PC-9 (cell line): ENCODE measurements at regions not wholly inside any gene's neighbourhood (a gene's known extent, or its start where the extent isn't known, plus 50 kb on each side); places are given as distances from the start of the nearest gene placed in this dataset.

Experiments used
- BruUV-seq: library from RNA; stranded (reverse); fragments of 400-500 nt; replicated peaks from 2 replicates; lab custom pipeline; 2021; lab: Mats Ljungman, UMichigan
- CTCF ChIA-PET: fragments of 300-600 bp; sonication (Branson Sonifier 250); formaldehyde crosslinking; loops from one replicate; lab custom pipeline; 2022; ENCODE audit warnings: antibody characterized with exemption; lab: Charles Lee
- POLR2A ChIA-PET: fragments of 300-600 bp; sonication (Branson Sonifier 250); formaldehyde crosslinking; loops from one replicate; lab custom pipeline; 2022; ENCODE audit warnings: antibody characterized with exemption; ENCODE audit not compliant: unreplicated experiment; lab: Charles Lee
- DNase-seq, 2 experiments: peaks; one replicate each; pipeline versions ENCODE4 v3.0.0 to v3.0.0-alpha.2; 2015 to 2022; ENCODE audit warnings: mixed read lengths in 1 of 2
- H2AFZ ChIP-seq: fragments of 200-600 bp; sonication (generic); 2 replicates; pipeline ENCODE4 v1.8.1; 2017; ENCODE audit warnings: antibody characterized with exemption
- H3F3A ChIP-seq: fragments of 200-600 bp; sonication (generic); 2 replicates; pipeline ENCODE4 v1.8.1; 2017; ENCODE audit warnings: antibody characterized with exemption, mild to moderate bottlenecking, low read depth; ENCODE audit not compliant: insufficient read depth
- H3K27ac ChIP-seq: fragments of 200-600 bp; sonication (generic); 2 replicates; pipeline ENCODE4 v1.6.1; 2016; ENCODE audit warnings: mixed run types
- H3K27me3 ChIP-seq: fragments of 200-600 bp; sonication (generic); 2 replicates; pipeline ENCODE4 v1.6.1; 2016; ENCODE audit warnings: low read depth, mixed run types; ENCODE audit not compliant: insufficient read depth
- H3K36me3 ChIP-seq: fragments of 200-600 bp; sonication (generic); 2 replicates; pipeline ENCODE4 v1.6.1; 2016; ENCODE audit warnings: low read depth, mixed run types
- H3K4me1 ChIP-seq: fragments of 200-600 bp; sonication (generic); replicated peaks from 2 replicates; pipeline ENCODE4 v1.6.1; 2016; ENCODE audit warnings: mixed run types; ENCODE audit not compliant: insufficient read depth
- H3K4me2 ChIP-seq: fragments of 200-600 bp; sonication (generic); 2 replicates; pipeline ENCODE4 v1.6.1; 2017; ENCODE audit warnings: mixed run types
- H3K4me3 ChIP-seq: fragments of 200-600 bp; sonication (generic); 2 replicates; pipeline ENCODE4 v1.6.1; 2016; ENCODE audit warnings: mixed run types
- H3K79me2 ChIP-seq: fragments of 200-600 bp; sonication (generic); 2 replicates; pipeline ENCODE4 v1.6.1; 2017; ENCODE audit warnings: low read depth, mixed run types
- H3K9me2 ChIP-seq: fragments of 200-600 bp; sonication (generic); 2 replicates; pipeline ENCODE4 v1.8.1; 2017; ENCODE audit warnings: mild to moderate bottlenecking; ENCODE audit not compliant: insufficient read depth
- H3K9me3 ChIP-seq: fragments of 200-600 bp; sonication (generic); 2 replicates; pipeline ENCODE4 v1.8.1; 2016; ENCODE audit warnings: low read depth; ENCODE audit not compliant: insufficient read depth
- H4K20me1 ChIP-seq: fragments of 200-600 bp; sonication (generic); 2 replicates; pipeline ENCODE4 v1.8.1; 2017; ENCODE audit not compliant: insufficient read depth
- EZH2 ChIP-seq: fragments of 200-600 bp; sonication (generic); IDR thresholded peaks from 2 replicates; pipeline ENCODE4 v1.8.0; 2017; ENCODE audit warnings: antibody characterized with exemption, low read depth
- intact Hi-C: fragments of 100-400 bp; cut with micrococcal nuclease; formaldehyde crosslinking; loops from one replicate; pipeline ENCODE4 v1.10.0; 2022; ENCODE audit not compliant: unreplicated experiment
- TF ChIP-seq, protein P1 (sequence below): fragments of 200-600 bp; sonication (generic); conservative IDR thresholded peaks from 2 replicates; pipeline ENCODE4 v1.6.1; 2017; ENCODE audit warnings: mixed run types, antibody characterized with exemption, mild to moderate bottlenecking, moderate library complexity

DNA sequence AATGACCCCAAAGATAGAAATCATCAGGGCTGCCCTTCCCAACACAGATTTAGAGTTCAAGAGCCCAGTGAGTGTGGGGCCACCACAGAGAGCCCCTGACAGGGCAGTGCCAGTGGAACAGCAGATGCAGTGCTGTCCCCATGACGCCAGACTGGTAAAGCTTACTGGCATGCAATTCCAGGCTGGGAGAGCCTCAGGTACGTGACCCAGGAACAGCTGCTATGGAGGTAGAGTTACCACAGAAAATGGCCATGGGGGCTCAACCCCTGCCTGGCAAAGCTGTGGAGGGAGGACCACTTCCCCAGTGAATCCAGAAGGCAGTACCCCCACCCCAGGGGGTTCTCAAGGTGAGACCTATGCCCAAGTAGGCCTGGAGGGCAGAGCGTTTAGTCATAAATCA lies 228.5 kb downstream of the POLR1F start:
- no peak overlapping the region for H2AFZ ChIP-seq
- H3F3A ChIP-seq, result no peaks in the 10 kb centered on the region
- H3K79me2 ChIP-seq, result no peaks in the 10 kb centered on the region
- ChIA-PET POLR2A (no interaction called here), CTCF (no interaction called here)
- H3K4me3 ChIP-seq, result no peak overlapping the region
- H3K9me3 ChIP-seq, result no peaks in the 10 kb centered on the region
- TF ChIP-seq, protein P1, sequence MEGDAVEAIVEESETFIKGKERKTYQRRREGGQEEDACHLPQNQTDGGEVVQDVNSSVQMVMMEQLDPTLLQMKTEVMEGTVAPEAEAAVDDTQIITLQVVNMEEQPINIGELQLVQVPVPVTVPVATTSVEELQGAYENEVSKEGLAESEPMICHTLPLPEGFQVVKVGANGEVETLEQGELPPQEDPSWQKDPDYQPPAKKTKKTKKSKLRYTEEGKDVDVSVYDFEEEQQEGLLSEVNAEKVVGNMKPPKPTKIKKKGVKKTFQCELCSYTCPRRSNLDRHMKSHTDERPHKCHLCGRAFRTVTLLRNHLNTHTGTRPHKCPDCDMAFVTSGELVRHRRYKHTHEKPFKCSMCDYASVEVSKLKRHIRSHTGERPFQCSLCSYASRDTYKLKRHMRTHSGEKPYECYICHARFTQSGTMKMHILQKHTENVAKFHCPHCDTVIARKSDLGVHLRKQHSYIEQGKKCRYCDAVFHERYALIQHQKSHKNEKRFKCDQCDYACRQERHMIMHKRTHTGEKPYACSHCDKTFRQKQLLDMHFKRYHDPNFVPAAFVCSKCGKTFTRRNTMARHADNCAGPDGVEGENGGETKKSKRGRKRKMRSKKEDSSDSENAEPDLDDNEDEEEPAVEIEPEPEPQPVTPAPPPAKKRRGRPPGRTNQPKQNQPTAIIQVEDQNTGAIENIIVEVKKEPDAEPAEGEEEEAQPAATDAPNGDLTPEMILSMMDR, result no peak
- no peak for TF ChIP-seq EZH2
- H3K4me1 ChIP-seq, result no peaks in the 10 kb centered on the region
- no peak overlapping the region for H3K27ac ChIP-seq
- no peaks in the 10 kb centered on the region for H3K36me3 ChIP-seq
- no peak overlapping the region for H3K4me2 ChIP-seq
- H4K20me1 ChIP-seq, result no peaks in the 10 kb centered on the region
- no peak for DNase-seq
- H3K9me2 ChIP-seq, result no peaks in the 10 kb centered on the region
- no TSS peak for BruUV-seq
- intact Hi-C loops, result no loop called here
- H3K27me3 ChIP-seq, result no peaks in the 10 kb centered on the region

DNA sequence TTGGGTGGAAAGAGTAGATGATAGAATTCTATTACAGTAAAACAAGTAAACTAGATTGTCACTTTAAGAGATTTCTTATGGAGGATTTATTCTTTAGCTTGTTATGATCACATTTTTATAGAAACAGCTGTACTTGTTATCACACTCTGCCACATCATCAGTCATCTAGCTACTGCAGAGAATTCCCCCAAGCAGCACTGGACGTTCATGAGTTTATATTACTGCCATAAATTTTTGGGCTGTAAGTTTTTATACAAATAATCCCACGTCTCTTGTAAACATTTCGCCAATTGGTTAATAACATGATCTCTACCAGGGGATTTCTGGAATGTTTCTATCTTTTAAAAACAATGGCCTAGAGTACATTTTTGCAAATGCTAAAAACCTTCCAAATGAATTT lies 238.8 kb downstream of the POLR1F start:
- no TSS peak for BruUV-seq
- Histone ChIP-seq H3K36me3 (no peaks in the 10 kb centered on the region), H3K4me3 (no peak overlapping the region), H3K79me2 (no peaks in the 10 kb centered on the region), H3K9me2 (no peaks in the 10 kb centered on the region), H3K4me1 (no peaks in the 10 kb centered on the region), H2AFZ (no peak overlapping the region), H3K27ac (no peak overlapping the region), H3K4me2 (no peak overlapping the region), H3K9me3 (no peaks in the 10 kb centered on the region), H3F3A (no peaks in the 10 kb centered on the region; the same call in 1 of the 2 replicates), H4K20me1 (no peaks in the 10 kb centered on the region), H3K27me3 (no peaks in the 10 kb centered on the region)
- CTCF ChIA-PET, result no interaction called here
- DNase-seq, result no peak
- POLR2A ChIA-PET, result no interaction called here
- TF ChIP-seq, protein P1, result no peak
- no peak for TF ChIP-seq EZH2
- intact Hi-C loops, result no loop called here

DNA sequence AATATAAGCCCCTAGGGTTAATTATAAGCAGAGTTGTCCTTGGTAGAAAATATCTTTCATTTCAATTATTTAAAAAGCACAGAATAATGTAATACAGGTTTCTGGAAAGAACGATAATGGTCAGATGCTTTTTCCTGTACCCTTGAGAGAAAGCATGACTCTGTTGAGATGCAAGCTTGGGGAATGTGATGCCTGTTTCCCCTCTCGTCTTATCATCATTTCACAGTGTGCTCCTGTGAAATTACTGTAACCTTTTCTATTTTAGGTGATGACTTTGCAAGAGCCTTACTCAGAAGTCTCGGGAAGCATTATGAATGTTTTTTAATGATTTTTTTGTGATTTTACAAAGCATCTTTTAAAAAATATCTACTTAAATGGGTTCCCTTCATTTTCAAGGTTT lies 243.0 kb downstream of the POLR1F start:
- DNase-seq, result no peak
- CTCF ChIA-PET, result no interaction called here
- POLR2A ChIA-PET, result no interaction called here
- no peak overlapping the region for H3K4me3 ChIP-seq
- H3F3A ChIP-seq, result no peaks in the 10 kb centered on the region
- no peaks in the 10 kb centered on the region for H3K36me3 ChIP-seq
- no peak overlapping the region for H3K27ac ChIP-seq
- H3K27me3 ChIP-seq, result no peaks in the 10 kb centered on the region
- no peaks in the 10 kb centered on the region for H4K20me1 ChIP-seq
- TF ChIP-seq, protein P1, result no peak
- TF ChIP-seq EZH2, result no peak
- intact Hi-C loops, result no loop called here
- H3K4me2 ChIP-seq, result no peak overlapping the region
- no TSS peak for BruUV-seq
- H3K9me2 ChIP-seq, result no peaks in the 10 kb centered on the region
- H3K9me3 ChIP-seq, result no peaks in the 10 kb centered on the region
- no peaks in the 10 kb centered on the region for H3K79me2 ChIP-seq
- H2AFZ ChIP-seq, result no peak overlapping the region
- no peaks in the 10 kb centered on the region for H3K4me1 ChIP-seq
